AG04449 (cell line): ENCODE measurements at regions not wholly inside any gene's neighbourhood (a gene's known extent, or its start where the extent isn't known, plus 50 kb on each side); places are given as distances from the start of the nearest gene placed in this dataset.

ENCODE experiments used
- CTCF ChIA-PET: fragments of 350-600 bp; formaldehyde crosslinking; extraction: SDS; loops from one replicate; lab custom pipeline; 2021; ENCODE audit warnings: antibody characterized with exemption; lab: Yijun Ruan, JAX
- POLR2A ChIA-PET: fragments of 400-600, 350-600 bp; formaldehyde crosslinking; extraction: SDS; loops from one replicate; lab custom pipeline; 2020; ENCODE audit warnings: antibody characterized with exemption, inconsistent platforms; lab: Yijun Ruan, JAX
- DNase-seq: peaks from one replicate; pipeline ENCODE4 v3.0.0-alpha.2; 2010; ENCODE audit warnings: low read depth, low spot score
- H3K4me3 ChIP-seq: 2 replicates; pipeline ENCODE4 v1.5.1; 2011; ENCODE audit warnings: low read depth, mild to moderate bottlenecking, control low read depth, low read length
- CTCF ChIP-seq: IDR thresholded peaks from one replicate; pipeline ENCODE4 v1.5.1; 2011; ENCODE audit warnings: mild to moderate bottlenecking, moderate library complexity, low read length, control low read depth, inconsistent platforms; ENCODE audit not compliant: insufficient read depth; ENCODE audit errors: missing control alignments

- H3K4me3 ChIP-seq = no peak overlapping the region
- DNase-seq = no peak
- TF ChIP-seq CTCF = no peak
- POLR2A ChIA-PET = no interaction called here
- CTCF ChIA-PET = no interaction called here
Observed at GRCh38 chr6:92201618-92202017, 1217.7 kb downstream of the EPHA7 start.

- CTCF ChIA-PET = no interaction called here
- no peak for TF ChIP-seq CTCF
- POLR2A ChIA-PET = no interaction called here
- no peak for DNase-seq
- no peak overlapping the region for H3K4me3 ChIP-seq
Observed at GRCh38 chr6:92196325-92196724, 1223.0 kb downstream of the EPHA7 start.

- no peak overlapping the region for H3K4me3 ChIP-seq
- ChIA-PET CTCF (no interaction called here), POLR2A (no interaction called here)
- TF ChIP-seq CTCF = no peak
- no peak for DNase-seq
Observed at GRCh38 chr6:92195796-92196195, 1223.6 kb downstream of the EPHA7 start.

- POLR2A ChIA-PET = no interaction called here
- no peak for TF ChIP-seq CTCF
- no peak for DNase-seq
- CTCF ChIA-PET = no interaction called here
- no peak overlapping the region for H3K4me3 ChIP-seq
Observed at GRCh38 chr6:92188016-92188415, 1231.3 kb downstream of the EPHA7 start.

- ChIA-PET CTCF (no interaction called here), POLR2A (no interaction called here)
- DNase-seq = no peak
- no peak overlapping the region for H3K4me3 ChIP-seq
- TF ChIP-seq CTCF = no peak
Observed at GRCh38 chr6:92184933-92185332, 1234.4 kb downstream of the EPHA7 start.

GRCh38 chr6:92181347-92181746, 1238.0 kb downstream of the EPHA7 start:
- no peak overlapping the region for H3K4me3 ChIP-seq
- POLR2A ChIA-PET = no interaction called here
- CTCF ChIA-PET = no interaction called here
- DNase-seq = no peak
- TF ChIP-seq CTCF = no peak

- no peak for DNase-seq
- no peak for TF ChIP-seq CTCF
- ChIA-PET CTCF (no interaction called here), POLR2A (no interaction called here)
- H3K4me3 ChIP-seq = no peak overlapping the region
Observed at GRCh38 chr6:92180090-92180489, 1239.3 kb downstream of the EPHA7 start.
